ENCODE measurements at regions not wholly inside any gene's neighbourhood (a gene's known extent, or its start where the extent isn't known, plus 50 kb on each side); places are given as distances from the start of the nearest gene placed in this dataset.

GRCh38 chr1:239918634-239919033 lies 173.0 kb upstream of the FMN2 start:
- no peak for TF ChIP-seq CTCF (conservative IDR thresholded peaks at IDR 0.05 in 1 of 2, IDR thresholded peaks at IDR 0.05 in 1 of 2; ENCODE audit: low read depth in 1 of 2, low read length in 2 of 2)
- TF ChIP-seq EZH2 (IDR thresholded peaks at IDR 0.05; ENCODE audit: low read length, missing control alignments): no peak
